BE2C (cell line): ENCODE measurements at regions not wholly inside any gene's neighbourhood (a gene's known extent, or its start where the extent isn't known, plus 50 kb on each side); places are given as distances from the start of the nearest gene placed in this dataset.

ENCODE experiments used
- DNase-seq: peaks from one replicate; pipeline ENCODE4 v3.0.0-alpha.2; 2020
- H3K27me3 ChIP-seq: fragments of 250-450 bp; sonication (Bioruptor Pico); 2 replicates; pipeline ENCODE4 v1.5.1; 2020; ENCODE audit warnings: mild to moderate bottlenecking
- H3K36me3 ChIP-seq: fragments of 250-450 bp; sonication (Bioruptor Pico); 2 replicates; pipeline ENCODE4 v1.5.1; 2020; ENCODE audit warnings: mild to moderate bottlenecking
- H3K4me1 ChIP-seq: fragments of 250-450 bp; sonication (Bioruptor Pico); 2 replicates; pipeline ENCODE4 v1.5.1; 2020
- H3K4me3 ChIP-seq: 2 replicates; pipeline ENCODE4 v1.5.1; 2011; ENCODE audit warnings: low read depth, low read length
- H3K9me3 ChIP-seq: fragments of 250-450 bp; sonication (Bioruptor Pico); 2 replicates; pipeline ENCODE4 v1.5.1; 2020
- TF ChIP-seq, protein P1 (sequence below): IDR thresholded peaks from 2 replicates; pipeline ENCODE4 v1.5.1; 2012; ENCODE audit warnings: mild to moderate bottlenecking, low read depth, low read length

GRCh38 chr1:8115031-8115768 lies 89.1 kb upstream of the ERRFI1 start:
- Histone ChIP-seq H3K9me3 (no peaks in the 10 kb centered on the region), H3K4me1 (no peaks in the 10 kb centered on the region), H3K27me3 (no peaks in the 10 kb centered on the region), H3K4me3 (no peak overlapping the region), H3K36me3 (no peaks in the 10 kb centered on the region)
- no peak for DNase-seq
- TF ChIP-seq, protein P1, sequence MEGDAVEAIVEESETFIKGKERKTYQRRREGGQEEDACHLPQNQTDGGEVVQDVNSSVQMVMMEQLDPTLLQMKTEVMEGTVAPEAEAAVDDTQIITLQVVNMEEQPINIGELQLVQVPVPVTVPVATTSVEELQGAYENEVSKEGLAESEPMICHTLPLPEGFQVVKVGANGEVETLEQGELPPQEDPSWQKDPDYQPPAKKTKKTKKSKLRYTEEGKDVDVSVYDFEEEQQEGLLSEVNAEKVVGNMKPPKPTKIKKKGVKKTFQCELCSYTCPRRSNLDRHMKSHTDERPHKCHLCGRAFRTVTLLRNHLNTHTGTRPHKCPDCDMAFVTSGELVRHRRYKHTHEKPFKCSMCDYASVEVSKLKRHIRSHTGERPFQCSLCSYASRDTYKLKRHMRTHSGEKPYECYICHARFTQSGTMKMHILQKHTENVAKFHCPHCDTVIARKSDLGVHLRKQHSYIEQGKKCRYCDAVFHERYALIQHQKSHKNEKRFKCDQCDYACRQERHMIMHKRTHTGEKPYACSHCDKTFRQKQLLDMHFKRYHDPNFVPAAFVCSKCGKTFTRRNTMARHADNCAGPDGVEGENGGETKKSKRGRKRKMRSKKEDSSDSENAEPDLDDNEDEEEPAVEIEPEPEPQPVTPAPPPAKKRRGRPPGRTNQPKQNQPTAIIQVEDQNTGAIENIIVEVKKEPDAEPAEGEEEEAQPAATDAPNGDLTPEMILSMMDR, result no peak

DNA sequence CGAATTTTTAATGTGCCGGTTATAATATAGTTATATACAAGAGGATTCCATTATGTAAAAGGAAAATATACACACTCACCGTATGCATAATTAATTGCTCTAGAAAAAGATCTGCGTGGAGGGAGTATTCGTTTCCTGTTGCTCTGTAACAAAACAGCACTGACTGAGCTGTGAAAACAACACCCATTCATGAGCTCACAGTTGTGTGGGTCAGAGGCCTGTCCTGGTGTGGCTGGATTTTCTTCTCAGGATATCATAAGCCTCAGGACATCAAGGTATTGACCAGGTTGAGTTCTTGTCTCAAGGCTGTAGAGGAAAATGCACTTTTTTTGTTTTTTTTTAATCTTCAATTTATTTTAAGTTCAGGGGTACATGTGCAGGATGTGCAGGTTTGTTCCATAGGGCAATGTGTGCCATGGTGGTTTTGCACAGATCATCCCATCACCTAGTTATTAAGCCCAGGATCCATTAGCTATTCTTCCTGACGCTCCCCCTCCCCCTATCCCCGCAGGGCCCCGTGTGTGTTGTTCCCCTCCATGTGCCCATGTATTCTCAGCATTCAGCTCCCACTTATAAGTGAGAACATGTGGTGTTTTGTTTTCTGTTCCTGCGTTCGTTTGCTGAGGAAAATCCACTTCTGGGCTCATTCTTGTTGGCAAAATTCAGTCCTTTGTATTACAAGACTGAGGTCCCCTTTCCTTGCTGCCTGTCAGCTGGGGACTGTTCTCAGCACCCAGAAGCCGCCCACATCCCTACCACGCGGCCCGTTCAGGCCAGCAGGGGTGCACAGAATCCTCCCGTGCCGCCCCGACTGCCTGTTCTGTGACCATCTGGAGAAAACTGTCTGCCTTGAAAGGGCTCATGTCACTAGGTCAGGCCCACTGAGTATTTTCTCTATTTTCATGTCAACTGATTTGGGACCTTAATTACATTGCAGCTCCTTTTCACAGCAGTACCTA lies 87.4 kb upstream of the ERRFI1 start:
- Histone ChIP-seq H3K4me1 (no peaks in the 10 kb centered on the region), H3K9me3 (no peaks in the 10 kb centered on the region), H3K4me3 (no peak overlapping the region), H3K27me3 (no peaks in the 10 kb centered on the region), H3K36me3 (no peaks in the 10 kb centered on the region)
- DNase-seq, result no peak
- TF ChIP-seq, protein P1, result no peak

GRCh38 chr1:8112611-8113261 lies 86.6 kb upstream of the ERRFI1 start:
- no peaks in the 10 kb centered on the region for H3K4me1 ChIP-seq
- DNase-seq, result no peak
- no peaks in the 10 kb centered on the region for H3K9me3 ChIP-seq
- TF ChIP-seq, protein P1, result no peak
- no peaks in the 10 kb centered on the region for H3K36me3 ChIP-seq
- no peak overlapping the region for H3K4me3 ChIP-seq
- no peaks in the 10 kb centered on the region for H3K27me3 ChIP-seq

DNA sequence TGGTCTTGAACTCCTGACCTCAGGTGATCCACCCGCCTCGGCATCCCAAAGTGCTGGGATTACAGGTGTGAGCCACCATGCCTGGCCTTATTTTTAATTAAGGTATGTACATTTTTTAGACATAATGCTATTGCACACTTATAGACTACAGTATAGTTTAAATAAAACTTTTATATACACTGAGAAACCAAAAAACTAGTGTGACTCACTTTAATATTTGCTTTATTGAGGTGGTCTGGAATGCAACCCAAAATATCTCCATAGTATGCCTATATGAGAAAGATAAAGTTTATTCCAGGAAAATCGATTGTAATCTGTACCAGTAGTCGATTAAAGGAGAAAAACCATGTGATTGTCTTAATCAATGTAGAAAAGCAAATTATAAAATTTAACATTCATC lies 85.5 kb upstream of the ERRFI1 start:
- no peak overlapping the region for H3K4me3 ChIP-seq

DNA sequence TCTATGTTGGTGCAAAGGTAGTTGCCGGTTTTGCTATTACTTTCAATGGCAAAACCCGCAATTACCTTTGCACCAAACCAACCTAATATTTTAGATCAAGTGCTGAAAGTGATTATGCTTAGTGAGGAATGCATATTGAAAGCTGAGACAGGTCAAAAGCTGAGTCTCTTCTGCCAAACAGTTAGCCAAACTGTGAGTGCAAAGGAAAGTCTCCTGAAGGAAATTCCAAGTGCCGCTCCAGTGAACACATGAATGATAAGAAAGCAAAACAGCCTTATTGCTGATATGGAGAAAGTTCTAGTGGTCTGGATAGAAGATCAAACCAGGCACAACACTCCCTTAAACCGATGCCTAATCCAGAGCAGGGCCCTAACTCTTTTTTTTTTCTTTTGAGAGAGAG lies 83.1 kb upstream of the ERRFI1 start:
- Histone ChIP-seq H3K4me1 (no peaks in the 10 kb centered on the region), H3K27me3 (no peaks in the 10 kb centered on the region), H3K4me3 (no peak overlapping the region), H3K9me3 (no peaks in the 10 kb centered on the region), H3K36me3 (no peaks in the 10 kb centered on the region)
- no peak for DNase-seq
- TF ChIP-seq, protein P1, result no peak

More for the DNA sequence above, 85.5 kb upstream of the ERRFI1 start:
- DNase-seq, result no peak
- H3K9me3 ChIP-seq, result no peaks in the 10 kb centered on the region
- H3K27me3 ChIP-seq, result no peaks in the 10 kb centered on the region
- H3K36me3 ChIP-seq, result no peaks in the 10 kb centered on the region
- H3K4me1 ChIP-seq, result no peaks in the 10 kb centered on the region
- TF ChIP-seq, protein P1, result no peak
